ENCODE measurements at regions not wholly inside any gene's neighbourhood (a gene's known extent, or its start where the extent isn't known, plus 50 kb on each side); places are given as distances from the start of the nearest gene placed in this dataset.
"Not testable (repeated sequence)": the region's sequence is repeated elsewhere in the genome, so short reads cannot be mapped to it uniquely, and the experiment has no call there.

DNA sequence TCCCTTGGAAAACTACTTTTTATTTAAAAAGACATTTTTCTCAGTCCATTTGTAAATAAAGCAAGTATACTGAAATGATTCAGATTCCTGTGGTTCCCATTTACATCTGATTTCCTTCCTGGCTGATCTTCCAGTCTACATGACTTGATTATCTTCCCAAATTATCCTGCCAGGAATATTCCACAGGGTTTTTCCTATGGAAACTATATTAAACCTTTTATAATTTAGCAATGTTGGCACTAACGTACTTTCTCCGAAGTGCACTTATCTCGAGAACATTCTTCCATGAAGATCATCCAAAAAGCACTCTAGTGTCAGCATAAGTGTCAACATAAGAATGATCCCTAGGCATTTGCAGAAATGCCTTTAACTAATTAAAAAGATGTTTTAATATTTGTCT lies 347.7 kb upstream of the KIF2B start:
- no peak for DNase-seq

DNA sequence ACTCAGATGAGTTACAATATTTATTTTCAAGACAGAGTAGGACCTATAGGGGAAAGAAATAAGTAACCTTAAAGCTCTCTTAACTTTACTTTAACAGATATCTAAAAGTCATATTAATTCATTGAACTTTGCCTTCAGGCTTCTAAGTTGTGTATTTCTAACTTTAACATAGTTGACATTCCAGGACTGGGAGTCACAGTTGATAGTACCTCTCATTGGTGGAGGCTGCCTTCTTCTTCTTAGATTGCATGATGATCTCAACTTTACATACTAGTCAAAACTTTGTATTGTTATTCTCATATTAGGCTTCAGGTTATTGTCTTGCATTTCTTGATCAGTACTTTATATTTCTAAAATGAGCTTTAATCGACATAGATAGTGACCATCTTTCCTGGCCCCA lies 350.1 kb upstream of the KIF2B start:
- no peak for DNase-seq

DNA sequence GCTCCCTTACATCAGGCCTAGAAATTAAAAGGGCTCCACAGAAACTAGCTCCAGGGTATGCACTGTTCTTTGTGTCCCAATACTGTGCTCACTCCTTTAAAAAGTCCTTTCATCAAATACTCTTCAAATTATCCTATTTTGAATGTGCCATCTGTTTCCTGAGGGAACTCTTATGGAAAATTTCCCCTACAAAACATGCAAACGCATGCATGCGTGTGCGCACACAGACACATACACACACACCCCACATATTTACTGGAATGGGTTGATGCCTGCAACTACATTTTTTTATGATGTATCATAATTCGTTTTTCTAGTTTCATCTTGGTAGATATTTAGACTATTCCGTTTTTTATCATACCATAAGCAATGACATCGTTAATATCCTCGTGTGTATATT lies 351.2 kb upstream of the KIF2B start:
- DNase-seq: no peak

DNA sequence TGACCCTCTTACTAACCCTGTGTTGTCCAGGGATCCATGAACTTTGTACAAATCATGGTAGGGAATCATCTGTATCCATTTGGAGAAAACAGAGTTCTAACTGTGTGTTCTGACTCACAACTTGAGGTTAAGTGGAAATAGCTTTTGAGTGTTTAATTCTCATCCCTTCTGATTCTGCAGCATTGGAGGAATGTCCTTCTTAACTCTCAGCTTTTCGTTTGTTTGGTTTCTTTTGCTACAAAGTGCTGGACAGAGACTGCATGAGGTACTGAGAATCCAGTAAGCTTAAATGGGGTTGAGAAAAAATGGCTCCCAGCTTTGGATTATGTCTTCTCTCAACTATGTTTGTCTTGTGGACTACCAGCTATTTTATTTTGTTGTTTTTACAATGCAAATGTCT lies 352.1 kb upstream of the KIF2B start:
- no peak for DNase-seq

DNA sequence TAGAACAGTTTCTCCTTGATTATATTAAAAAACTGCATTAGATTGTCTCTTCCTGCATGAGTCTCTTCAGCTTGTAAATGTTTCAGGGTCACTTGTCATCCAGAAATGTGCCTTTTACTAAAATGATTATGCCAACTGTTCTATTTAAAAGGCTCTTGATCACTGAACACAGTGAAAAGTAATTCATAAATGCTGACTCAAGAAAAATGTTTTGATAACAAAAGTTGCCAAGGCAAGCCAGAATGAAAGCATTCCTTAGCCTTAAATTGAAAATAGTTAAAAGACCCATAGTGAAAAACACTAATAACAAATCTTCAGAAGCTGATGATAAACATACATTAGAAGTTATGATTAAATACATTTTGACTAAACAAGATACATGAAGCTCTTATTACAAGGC lies 356.0 kb upstream of the KIF2B start:
- DNase-seq: no peak

- not testable (repeated sequence) for DNase-seq
Measured at GRCh38 chr17:53464396-53464795, 358.3 kb upstream of the KIF2B start.

DNA sequence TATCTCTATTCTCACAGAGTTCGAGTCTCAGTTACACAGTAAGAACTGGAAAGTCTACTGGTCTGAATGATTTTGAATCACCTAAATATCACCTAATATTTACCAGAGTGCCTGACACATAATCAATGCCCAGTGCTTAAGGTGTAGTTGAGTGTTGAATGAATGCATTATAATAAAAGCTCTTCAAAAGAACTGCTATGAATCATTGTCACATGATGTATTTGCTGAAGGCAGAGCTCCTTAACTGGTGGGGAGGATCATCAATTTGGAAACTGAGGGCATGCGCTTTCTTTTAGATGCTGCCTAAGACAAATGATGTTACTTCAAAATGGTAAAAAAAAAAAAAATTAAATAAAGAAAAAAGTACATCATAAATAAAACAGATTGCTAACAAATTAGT lies 359.4 kb upstream of the KIF2B start:
- no peak for DNase-seq

GRCh38 chr17:53462393-53462811 lies 360.3 kb upstream of the KIF2B start:
- no peak for DNase-seq

DNA sequence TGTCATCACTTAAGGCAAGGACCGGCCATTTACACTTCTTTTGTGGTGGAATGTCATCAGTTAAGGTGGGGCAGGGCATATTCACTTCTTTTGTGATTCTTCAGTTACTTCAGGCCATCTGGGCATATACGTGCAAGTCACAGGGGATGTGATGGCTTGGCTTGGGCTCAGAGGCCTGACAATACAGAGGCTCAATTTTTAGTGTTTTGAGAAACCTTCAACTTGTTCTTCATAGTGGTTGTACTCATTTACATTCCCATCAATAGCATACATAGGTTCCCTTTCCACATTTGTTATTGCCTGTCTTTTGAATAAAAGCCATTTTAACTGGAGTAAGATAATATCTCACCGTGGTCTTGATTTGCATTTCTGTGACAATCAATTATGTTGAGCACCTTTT lies 366.8 kb upstream of the KIF2B start:
- not testable (repeated sequence) for DNase-seq

- no peak for DNase-seq
Measured at GRCh38 chr17:53454337-53454736, 368.4 kb upstream of the KIF2B start.

GRCh38 chr17:53449324-53449723 lies 373.4 kb upstream of the KIF2B start:
- no peak for DNase-seq

- no peak for DNase-seq
Measured at GRCh38 chr17:53428913-53429312, 393.8 kb upstream of the KIF2B start.

DNA sequence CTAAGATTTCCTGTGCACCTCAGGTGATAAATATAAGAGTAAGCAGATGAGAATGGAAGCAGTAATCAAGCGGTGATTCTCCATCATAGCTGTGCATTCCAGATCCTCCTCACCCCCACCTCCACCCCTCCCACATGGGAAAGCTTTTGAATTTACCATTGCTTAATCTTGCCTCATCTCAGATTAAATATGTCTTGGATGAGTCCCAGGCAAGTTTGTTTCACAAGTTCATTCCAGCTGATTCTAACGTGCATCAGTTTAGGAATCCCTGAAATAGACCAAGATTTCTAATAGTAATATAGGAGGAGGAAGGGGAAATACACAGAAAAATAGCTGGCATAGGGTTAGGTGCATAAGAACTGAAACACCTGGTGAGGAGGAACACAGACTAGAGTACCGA lies 396.2 kb upstream of the KIF2B start:
- no peak for DNase-seq

DNA sequence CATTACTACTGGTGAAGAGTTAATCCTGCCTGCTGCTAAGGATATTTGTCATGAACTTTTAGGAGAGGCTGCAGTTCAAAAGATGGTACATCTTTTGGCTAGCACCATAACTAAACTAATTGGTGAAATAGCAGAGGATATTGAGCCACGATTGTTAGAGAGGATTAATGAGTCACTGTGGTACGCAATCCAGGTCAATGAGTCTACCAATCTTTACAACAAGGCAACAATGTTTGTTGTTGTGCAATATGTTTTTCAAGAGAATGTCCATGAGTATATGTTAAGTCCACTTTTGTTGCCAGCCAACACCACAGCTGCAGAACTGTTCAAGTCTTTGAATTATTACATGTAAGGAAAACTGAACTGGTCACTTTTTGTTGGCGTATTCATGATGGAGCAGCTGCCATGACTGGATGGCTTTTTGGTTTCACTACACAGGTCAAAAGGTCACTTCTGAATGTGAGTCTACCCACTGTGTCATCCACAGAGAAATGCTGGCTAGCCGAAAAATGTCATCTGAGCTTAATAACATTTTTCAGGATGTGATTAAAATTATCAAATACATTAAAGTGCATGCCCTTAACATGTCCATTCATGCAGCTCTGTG lies 402.6 kb upstream of the KIF2B start:
- no peak for DNase-seq

- no peak for DNase-seq
Measured at GRCh38 chr17:53409588-53409987, 413.1 kb upstream of the KIF2B start.

DNA sequence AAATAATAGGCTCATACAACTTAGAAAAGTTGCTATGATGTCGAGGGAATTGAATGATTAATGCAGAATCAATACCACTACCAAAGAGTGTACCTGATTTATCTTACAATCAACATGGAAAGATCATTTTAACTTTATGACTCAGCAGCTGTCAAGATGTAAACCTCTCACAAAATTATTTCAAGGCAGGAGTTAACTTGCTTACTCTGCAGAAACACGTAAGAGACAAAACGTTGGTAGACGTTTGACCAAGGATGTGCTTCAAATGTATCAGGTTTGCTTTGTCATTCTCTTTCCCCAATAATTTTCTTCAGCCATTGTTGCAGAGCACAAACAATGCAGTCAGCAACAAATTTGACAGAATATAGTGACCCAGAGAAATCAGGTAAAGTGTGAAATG lies 415.8 kb upstream of the KIF2B start:
- DNase-seq: no peak

- no peak for DNase-seq
Measured at GRCh38 chr17:53391197-53391596, 431.5 kb upstream of the KIF2B start.

GRCh38 chr17:53390575-53390974 lies 432.2 kb upstream of the KIF2B start:
- DNase-seq: no peak

GRCh38 chr17:53387745-53388144 lies 435.0 kb upstream of the KIF2B start:
- no peak for DNase-seq

DNA sequence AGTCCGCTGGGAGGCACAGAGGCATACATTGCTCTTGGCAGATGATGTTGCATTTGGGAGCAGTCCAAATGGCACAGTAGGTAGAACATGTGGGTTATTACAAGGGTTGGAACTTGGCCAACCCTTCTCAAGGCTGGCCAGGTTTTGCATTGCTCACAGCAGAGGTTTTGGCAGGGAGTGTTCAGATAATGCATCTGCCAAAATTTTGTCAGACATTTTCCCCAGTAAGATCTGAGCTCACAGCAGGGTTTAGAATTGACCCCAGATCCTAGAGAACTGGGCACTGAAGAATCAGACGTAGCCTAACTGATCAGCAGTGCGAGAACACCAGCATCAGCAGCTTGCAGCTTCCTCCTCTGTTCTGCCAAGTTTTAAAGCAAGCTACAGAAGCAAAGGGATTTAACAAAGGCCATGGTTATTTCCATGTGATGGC lies 468.8 kb upstream of the KIF2B start:
- no peak for DNase-seq

DNA sequence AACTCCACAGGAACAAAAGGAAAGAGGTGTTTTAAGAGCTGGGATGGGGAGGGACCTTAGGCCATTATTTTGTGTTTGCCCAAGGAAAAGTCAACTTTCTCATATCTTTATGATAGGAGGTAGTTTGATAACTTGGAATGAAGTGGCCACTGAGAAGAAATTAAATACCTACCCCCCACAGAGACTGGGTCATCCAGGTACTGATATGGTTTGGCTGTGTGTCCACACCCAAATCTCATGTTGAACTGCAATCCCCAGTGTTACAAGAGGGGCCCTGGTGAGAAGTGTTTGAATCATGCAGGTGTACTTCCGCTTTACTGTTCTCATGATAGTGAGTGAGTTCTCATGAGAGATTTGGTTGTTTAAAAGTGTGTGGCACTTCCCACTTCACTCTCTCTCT lies 477.9 kb upstream of the KIF2B start:
- no peak for DNase-seq

DNA sequence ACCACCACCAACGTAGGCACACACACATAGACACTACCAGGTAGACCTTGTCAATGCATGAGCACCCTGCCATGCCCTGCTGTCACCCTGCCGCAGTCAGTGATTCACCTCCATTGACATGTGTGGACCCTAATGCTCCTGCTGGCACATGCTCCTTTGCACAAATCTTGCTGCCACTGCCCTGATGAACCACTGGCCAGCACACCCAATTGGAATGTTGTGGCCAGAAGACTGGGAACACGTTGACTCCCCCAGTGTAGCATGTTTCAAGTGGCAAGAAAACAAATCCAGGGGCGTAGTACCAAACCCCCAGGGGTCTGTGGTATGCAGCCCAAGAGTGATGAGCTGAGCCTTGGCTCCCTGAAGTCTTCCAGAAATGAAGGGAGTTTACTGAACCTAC lies 486.4 kb upstream of the KIF2B start:
- DNase-seq: no peak

- DNase-seq: no peak
Measured at GRCh38 chr17:53335443-53335842, 487.3 kb upstream of the KIF2B start.

GRCh38 chr17:53330756-53331155 lies 492.0 kb upstream of the KIF2B start:
- no peak for DNase-seq

DNA sequence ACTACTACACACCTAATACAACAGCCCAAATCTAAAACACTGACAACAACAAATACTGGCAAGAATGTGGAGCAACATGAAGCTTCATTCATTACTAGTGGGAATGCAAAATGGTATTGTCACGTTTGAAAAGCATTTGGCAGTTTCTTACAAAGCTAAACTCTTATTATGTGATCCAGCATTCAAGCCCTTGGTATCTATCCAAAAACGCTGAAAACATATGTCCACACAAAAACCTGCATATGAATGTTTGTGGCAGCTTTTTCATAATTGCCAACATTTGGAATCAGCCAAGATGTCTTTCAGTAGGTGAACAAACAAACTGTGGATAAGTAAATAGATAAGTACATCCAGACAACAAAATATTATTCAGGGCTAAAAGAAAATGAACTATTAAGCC lies 501.1 kb upstream of the KIF2B start:
- no peak for DNase-seq

GRCh38 chr17:53319947-53320346 lies 502.8 kb upstream of the KIF2B start:
- no peak for DNase-seq

Data from AML-193 (cell line).